ENCODE measurements at regions not wholly inside any gene's neighbourhood (a gene's known extent, or its start where the extent isn't known, plus 50 kb on each side); places are given as distances from the start of the nearest gene placed in this dataset.

DNA sequence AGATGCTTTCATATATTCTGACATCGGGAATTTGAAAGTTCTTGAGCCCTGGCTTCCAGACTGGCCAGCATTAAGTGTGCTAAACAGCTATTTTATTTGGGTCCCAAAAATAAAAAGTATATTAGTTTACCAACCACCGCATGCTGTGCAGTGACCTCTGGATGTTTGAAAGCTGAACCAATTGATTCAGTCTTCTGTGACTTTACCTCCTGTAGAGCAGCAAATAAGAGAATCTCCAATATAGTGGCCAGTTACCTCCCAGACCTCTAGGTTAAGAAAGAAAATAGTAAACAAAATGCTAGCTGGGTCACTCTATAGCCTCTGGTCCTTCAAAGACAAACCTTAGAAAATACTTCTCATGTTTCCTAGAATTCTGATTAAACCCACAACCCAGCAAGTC lies 424.6 kb upstream of the NFE2L3 start:
- no peak for ATAC-seq
- intact Hi-C loops (cut with DNase I): no loop called here
- H3K27ac ChIP-seq: no peak overlapping the region
- no peaks in the 10 kb centered on the region for H3K36me3 ChIP-seq
- H3K27me3 ChIP-seq: no peaks in the 10 kb centered on the region
- TF ChIP-seq, protein P1, sequence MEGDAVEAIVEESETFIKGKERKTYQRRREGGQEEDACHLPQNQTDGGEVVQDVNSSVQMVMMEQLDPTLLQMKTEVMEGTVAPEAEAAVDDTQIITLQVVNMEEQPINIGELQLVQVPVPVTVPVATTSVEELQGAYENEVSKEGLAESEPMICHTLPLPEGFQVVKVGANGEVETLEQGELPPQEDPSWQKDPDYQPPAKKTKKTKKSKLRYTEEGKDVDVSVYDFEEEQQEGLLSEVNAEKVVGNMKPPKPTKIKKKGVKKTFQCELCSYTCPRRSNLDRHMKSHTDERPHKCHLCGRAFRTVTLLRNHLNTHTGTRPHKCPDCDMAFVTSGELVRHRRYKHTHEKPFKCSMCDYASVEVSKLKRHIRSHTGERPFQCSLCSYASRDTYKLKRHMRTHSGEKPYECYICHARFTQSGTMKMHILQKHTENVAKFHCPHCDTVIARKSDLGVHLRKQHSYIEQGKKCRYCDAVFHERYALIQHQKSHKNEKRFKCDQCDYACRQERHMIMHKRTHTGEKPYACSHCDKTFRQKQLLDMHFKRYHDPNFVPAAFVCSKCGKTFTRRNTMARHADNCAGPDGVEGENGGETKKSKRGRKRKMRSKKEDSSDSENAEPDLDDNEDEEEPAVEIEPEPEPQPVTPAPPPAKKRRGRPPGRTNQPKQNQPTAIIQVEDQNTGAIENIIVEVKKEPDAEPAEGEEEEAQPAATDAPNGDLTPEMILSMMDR (IDR thresholded peaks at IDR 0.05): no peak
- no peak for DNase-seq
- no peak for FAIRE-seq
- no peaks in the 10 kb centered on the region for H3K4me1 ChIP-seq
- 76 to 78% methylated on average over 2 of the region's 2 CpGs for WGBS, 2 donors
- no peak overlapping the region for H3K4me3 ChIP-seq
- no peaks in the 10 kb centered on the region for H3K9me3 ChIP-seq

DNA sequence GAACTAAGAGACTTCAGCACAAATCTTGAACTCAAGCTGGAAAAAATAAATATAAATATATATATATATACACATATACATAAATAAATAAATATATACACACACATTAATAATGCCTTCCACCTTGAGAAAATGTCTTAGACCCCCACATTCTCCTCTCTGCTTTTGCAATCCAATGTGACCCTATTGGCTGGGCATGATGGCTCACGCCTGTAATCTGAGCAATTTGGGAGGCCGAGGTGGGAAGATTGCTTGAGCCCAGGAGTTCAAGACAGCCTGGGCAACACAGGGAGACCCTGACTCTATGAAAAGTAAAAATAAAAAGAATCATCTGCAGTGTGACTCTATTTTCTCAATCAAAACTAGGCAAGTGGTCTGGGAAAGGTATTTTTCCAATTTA lies 424.1 kb upstream of the NFE2L3 start:
- Histone ChIP-seq H3K4me3 (no peak overlapping the region), H3K27ac (no peak overlapping the region), H3K9me3 (no peaks in the 10 kb centered on the region), H3K4me1 (no peaks in the 10 kb centered on the region), H3K36me3 (no peaks in the 10 kb centered on the region), H3K27me3 (no peaks in the 10 kb centered on the region)
- ATAC-seq: no peak
- FAIRE-seq: no peak
- intact Hi-C loops (cut with DNase I): no loop called here
- 85% methylated on average over 2 of the region's 2 CpGs for WGBS, 2 donors
- TF ChIP-seq, protein P1 (IDR thresholded peaks at IDR 0.05): no peak
- no peak for DNase-seq

DNA sequence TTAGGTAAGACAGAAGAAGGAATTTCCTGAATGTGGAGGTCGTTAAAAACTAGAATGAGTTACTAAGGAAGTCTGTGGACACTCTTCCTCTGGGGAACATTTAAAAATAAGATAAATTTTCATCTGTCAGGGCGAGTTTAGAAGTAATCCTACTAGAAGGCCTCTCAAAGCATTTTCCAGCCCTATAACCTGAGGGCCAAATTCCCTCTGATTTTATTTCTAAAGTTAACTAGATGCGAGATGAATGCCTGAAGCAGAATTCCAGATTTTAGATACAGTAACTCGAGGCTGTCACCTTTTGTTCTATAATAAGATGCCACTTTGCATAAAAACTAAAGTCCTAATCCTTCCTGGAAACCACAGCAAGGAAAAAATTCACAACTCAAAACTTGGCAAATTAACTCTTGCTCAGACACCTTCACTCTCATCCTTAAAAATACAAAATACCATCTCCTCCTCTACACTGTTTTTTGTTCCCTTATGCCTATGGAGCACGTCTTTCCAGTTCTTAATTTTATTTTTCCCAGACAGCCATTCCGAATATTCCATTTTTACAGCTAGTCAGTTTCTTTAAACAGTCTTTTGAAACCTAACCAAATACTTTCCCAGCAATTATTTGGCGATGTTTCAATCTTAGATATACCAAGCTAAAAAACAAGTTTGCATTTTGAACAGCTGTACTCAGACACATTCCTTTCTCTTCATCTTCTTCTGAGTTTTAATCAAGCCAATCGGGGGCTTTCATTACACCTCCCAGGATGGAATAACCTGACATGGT lies 420.7 kb upstream of the NFE2L3 start:
- ATAC-seq: no peak
- Histone ChIP-seq H3K27ac (no peak overlapping the region), H3K27me3 (no peaks in the 10 kb centered on the region), H3K36me3 (no peaks in the 10 kb centered on the region), H3K9me3 (no peaks in the 10 kb centered on the region), H3K4me1 (no peaks in the 10 kb centered on the region), H3K4me3 (no peak overlapping the region)
- 37 to 43% methylated on average over 8 of the region's 8 CpGs for WGBS, 2 donors
- no peak for DNase-seq
- TF ChIP-seq, protein P1 (IDR thresholded peaks at IDR 0.05): no peak
- intact Hi-C loops (cut with DNase I): no loop called here
- no peak for FAIRE-seq

DNA sequence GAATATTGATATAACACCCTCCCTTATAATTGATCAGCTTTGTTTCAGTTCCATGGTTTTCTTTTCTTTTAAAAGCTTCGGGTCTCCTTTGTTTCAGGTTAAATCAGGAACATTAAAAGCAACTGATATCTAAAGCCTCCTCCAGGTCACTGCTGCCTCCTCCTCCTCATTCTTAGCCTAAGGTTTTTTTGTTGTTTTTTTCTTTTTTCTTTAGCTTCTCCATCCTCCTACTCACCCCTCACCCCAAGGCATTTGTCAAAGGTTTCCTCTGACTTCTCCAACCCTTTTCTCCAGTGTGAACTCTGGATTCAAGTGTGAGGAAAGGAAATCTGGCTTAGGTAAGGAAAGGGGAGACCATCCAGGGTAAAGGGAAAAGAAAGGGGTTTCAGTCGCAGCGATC lies 420.2 kb upstream of the NFE2L3 start:
- intact Hi-C loops (cut with DNase I): no loop called here
- TF ChIP-seq, protein P1 (IDR thresholded peaks at IDR 0.05): no peak
- DNase-seq: no peak
- FAIRE-seq: no peak
- no peaks in the 10 kb centered on the region for H3K9me3 ChIP-seq
- H3K36me3 ChIP-seq: no peaks in the 10 kb centered on the region
- no peak overlapping the region for H3K27ac ChIP-seq
- no peaks in the 10 kb centered on the region for H3K27me3 ChIP-seq
- 75 to 79% methylated on average over 3 of the region's 3 CpGs for WGBS, 2 donors
- H3K4me1 ChIP-seq: no peaks in the 10 kb centered on the region
- H3K4me3 ChIP-seq: no peak overlapping the region
- ATAC-seq: no peak

DNA sequence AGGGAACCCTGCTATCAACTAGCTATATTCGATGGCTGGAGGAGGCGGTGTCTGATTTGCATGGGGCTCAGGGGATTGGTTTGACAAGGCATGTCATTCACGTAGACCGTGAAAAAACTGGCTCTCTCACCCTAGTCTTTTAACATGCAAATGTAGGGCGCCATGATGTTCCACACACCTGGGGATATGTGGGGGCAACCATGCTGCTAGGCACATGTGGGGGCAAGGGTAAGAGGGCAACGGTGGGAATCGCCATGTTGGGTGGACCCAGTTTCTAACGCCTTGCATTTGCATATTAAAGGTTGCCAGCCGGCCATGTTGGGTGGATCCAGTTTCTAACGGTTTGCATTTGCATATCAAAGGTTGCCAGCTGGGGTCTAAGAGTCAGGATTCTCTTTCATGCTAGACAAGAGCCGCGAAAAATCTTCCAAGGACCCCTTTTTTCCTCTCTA lies 419.2 kb upstream of the NFE2L3 start:
- no peak overlapping the region for H3K27ac ChIP-seq
- intact Hi-C loops (cut with DNase I): no loop called here
- DNase-seq: no peak
- H3K9me3 ChIP-seq: no peaks in the 10 kb centered on the region
- 70 to 82% methylated on average over 12 of the region's 12 CpGs for WGBS, 2 donors
- H3K4me3 ChIP-seq: no peak overlapping the region
- ATAC-seq: no peak
- FAIRE-seq: no peak
- no peaks in the 10 kb centered on the region for H3K36me3 ChIP-seq
- no peaks in the 10 kb centered on the region for H3K4me1 ChIP-seq
- TF ChIP-seq, protein P1 (IDR thresholded peaks at IDR 0.05): no peak
- H3K27me3 ChIP-seq: no peaks in the 10 kb centered on the region
